Smooth muscle cell (in vitro differentiated cells): ENCODE measurements at regions not wholly inside any gene's neighbourhood (a gene's known extent, or its start where the extent isn't known, plus 50 kb on each side); places are given as distances from the start of the nearest gene placed in this dataset.

Experiments
- DNase-seq: peaks from one replicate; lab custom pipeline; 2025; ENCODE audit not compliant: unreplicated experiment; lab: John Stamatoyannopoulos, UW
- H2AFZ ChIP-seq: fragments of 200-600 bp; sonication (generic); 2 replicates; pipeline ENCODE4 v1.6.0; 2016; ENCODE audit warnings: antibody characterized with exemption, low read depth, mild to moderate bottlenecking
- H3F3A ChIP-seq: fragments of 200-600 bp; sonication (generic); 2 replicates; pipeline ENCODE4 v1.6.0; 2017; ENCODE audit warnings: antibody characterized with exemption, low read depth
- H3K27ac ChIP-seq: fragments of 200-600 bp; sonication (generic); 2 replicates; pipeline ENCODE4 v1.5.1; 2016; ENCODE audit warnings: low read depth, mild to moderate bottlenecking
- H3K27me3 ChIP-seq: fragments of 200-600 bp; sonication (generic); 2 replicates; pipeline ENCODE4 v1.6.1; 2016; ENCODE audit warnings: low read depth, mild to moderate bottlenecking
- H3K36me3 ChIP-seq: fragments of 200-600 bp; sonication (generic); 2 replicates; pipeline ENCODE4 v1.5.1; 2016; ENCODE audit warnings: low read depth
- H3K4me1 ChIP-seq: fragments of 200-600 bp; sonication (generic); 2 replicates; pipeline ENCODE4 v1.5.1; 2016; ENCODE audit warnings: low read depth
- H3K4me2 ChIP-seq: fragments of 200-600 bp; sonication (generic); 2 replicates; pipeline ENCODE4 v1.6.0; 2016; ENCODE audit warnings: mild to moderate bottlenecking
- H3K4me3 ChIP-seq: fragments of 200-600 bp; sonication (generic); 2 replicates; pipeline ENCODE4 v1.5.1; 2016; ENCODE audit warnings: mild to moderate bottlenecking
- H3K79me2 ChIP-seq: fragments of 200-600 bp; sonication (generic); 2 replicates; pipeline ENCODE4 v1.6.0; 2016; ENCODE audit warnings: low read depth, mild to moderate bottlenecking
- H3K9ac ChIP-seq: fragments of 200-600 bp; sonication (generic); 2 replicates; pipeline ENCODE4 v1.6.0; 2016; ENCODE audit warnings: low read depth
- H3K9me3 ChIP-seq: fragments of 200-600 bp; sonication (generic); replicated peaks from 2 replicates; pipeline ENCODE4 v1.5.1; 2016; ENCODE audit warnings: low read depth
- H4K20me1 ChIP-seq: fragments of 200-600 bp; sonication (generic); 2 replicates; pipeline ENCODE4 v1.6.0; 2016; ENCODE audit warnings: low read depth
- CTCF ChIP-seq: fragments of 200-600 bp; sonication (generic); IDR thresholded peaks from 2 replicates; pipeline ENCODE4 v1.5.1; 2017; ENCODE audit warnings: borderline replicate concordance, mild to moderate bottlenecking, antibody characterized with exemption; ENCODE audit not compliant: insufficient read depth, poor library complexity, severe bottlenecking
- whole genome bisulfite sequencing: methylation state at CpG from one replicate; pipeline ENCODE4 v1.1.7; 2016; ENCODE audit warnings: low lambda C conversion rate; 5-methylcytosine and 5-hydroxymethylcytosine counted together

DNA sequence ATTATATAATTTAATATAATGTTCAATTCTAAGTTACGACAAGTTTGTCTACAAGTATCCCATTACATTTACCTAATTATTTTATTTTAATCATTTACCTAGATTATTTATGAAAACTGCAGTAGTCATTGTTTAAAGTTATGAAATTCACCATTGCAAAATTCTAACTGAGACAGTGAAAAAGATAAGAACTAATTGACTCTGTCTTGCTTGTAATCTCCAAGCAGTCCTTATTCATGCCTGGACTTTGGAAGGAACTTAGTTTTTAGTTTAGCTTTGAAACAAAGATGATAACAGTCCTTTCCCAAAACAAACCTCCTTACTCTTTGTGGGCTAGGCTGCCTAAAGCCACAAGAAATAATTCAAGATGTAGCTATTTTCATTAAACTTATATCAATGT, 165.0 kb downstream of the SUCNR1 start:
- H3F3A ChIP-seq, result no peaks in the 10 kb centered on the region
- no peak overlapping the region for H2AFZ ChIP-seq
- WGBS, result 96% methylated on average over 1 of the region's 1 CpG
- H3K4me3 ChIP-seq, result no peak overlapping the region
- DNase-seq, result no peak
- H3K4me2 ChIP-seq, result no peak overlapping the region
- H3K79me2 ChIP-seq, result no peaks in the 10 kb centered on the region
- no peak overlapping the region for H3K9ac ChIP-seq
- H4K20me1 ChIP-seq, result no peaks in the 10 kb centered on the region
- H3K27ac ChIP-seq, result no peak overlapping the region
- H3K9me3 ChIP-seq, result peaks cover 12% of the 10 kb centered on the region
- H3K27me3 ChIP-seq, result no peaks in the 10 kb centered on the region
- TF ChIP-seq CTCF, result no peak
- H3K4me1 ChIP-seq, result no peaks in the 10 kb centered on the region
- H3K36me3 ChIP-seq, result no peaks in the 10 kb centered on the region

GRCh38 chr3:152039887-152040286, 166.4 kb downstream of the SUCNR1 start:
- no peak overlapping the region for H3K9ac ChIP-seq
- TF ChIP-seq CTCF, result no peak
- H3K36me3 ChIP-seq, result no peaks in the 10 kb centered on the region
- H3K4me2 ChIP-seq, result no peak overlapping the region
- no peaks in the 10 kb centered on the region for H3K4me1 ChIP-seq
- H3K4me3 ChIP-seq, result no peak overlapping the region
- no peak overlapping the region for H3K27ac ChIP-seq
- 90% methylated on average over 1 of the region's 1 CpG for WGBS
- peaks cover 12% of the 10 kb centered on the region for H3K9me3 ChIP-seq
- no peak for DNase-seq
- no peak overlapping the region for H2AFZ ChIP-seq
- H4K20me1 ChIP-seq, result no peaks in the 10 kb centered on the region
- H3K79me2 ChIP-seq, result no peaks in the 10 kb centered on the region
- H3F3A ChIP-seq, result no peaks in the 10 kb centered on the region
- H3K27me3 ChIP-seq, result no peaks in the 10 kb centered on the region

GRCh38 chr3:152040319-152040718, 166.9 kb downstream of the SUCNR1 start:
- no peaks in the 10 kb centered on the region for H3F3A ChIP-seq
- TF ChIP-seq CTCF, result no peak
- no peak overlapping the region for H3K4me3 ChIP-seq
- H2AFZ ChIP-seq, result no peak overlapping the region
- H3K36me3 ChIP-seq, result no peaks in the 10 kb centered on the region
- H4K20me1 ChIP-seq, result no peaks in the 10 kb centered on the region
- H3K27ac ChIP-seq, result no peak overlapping the region
- no peak for DNase-seq
- no peak overlapping the region for H3K4me2 ChIP-seq
- 89% methylated on average over 1 of the region's 1 CpG for WGBS
- no peak overlapping the region for H3K9ac ChIP-seq
- H3K79me2 ChIP-seq, result no peaks in the 10 kb centered on the region
- H3K4me1 ChIP-seq, result no peaks in the 10 kb centered on the region
- H3K9me3 ChIP-seq, result peaks cover 12% of the 10 kb centered on the region
- H3K27me3 ChIP-seq, result no peaks in the 10 kb centered on the region

DNA sequence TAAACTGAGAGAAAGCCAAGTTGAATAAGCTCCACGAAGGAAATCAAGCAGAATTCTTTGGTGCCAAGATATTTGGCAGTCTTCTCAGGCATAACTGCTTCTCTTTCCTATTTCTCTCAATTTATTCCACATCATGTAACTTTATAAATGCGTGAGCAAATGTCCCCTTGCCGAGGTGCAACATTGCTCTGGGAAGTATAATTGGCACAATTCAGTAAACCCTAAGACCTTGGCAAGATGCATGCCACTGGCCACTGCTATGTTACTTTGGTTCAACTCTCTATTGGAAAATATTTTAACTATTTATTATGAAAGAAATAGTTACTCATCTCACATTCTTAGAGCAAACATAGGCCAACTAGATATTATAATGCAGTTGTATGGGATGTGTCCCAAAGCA, 170.2 kb downstream of the SUCNR1 start:
- 93% methylated on average over 3 of the region's 3 CpGs for WGBS
- no peaks in the 10 kb centered on the region for H3K27me3 ChIP-seq
- no peak overlapping the region for H3K27ac ChIP-seq
- H3K79me2 ChIP-seq, result no peaks in the 10 kb centered on the region
- H3K36me3 ChIP-seq, result no peaks in the 10 kb centered on the region
- H3K9me3 ChIP-seq, result peaks cover 8% of the 10 kb centered on the region
- H3K9ac ChIP-seq, result no peak overlapping the region
- no peak for DNase-seq
- no peak overlapping the region for H3K4me3 ChIP-seq
- no peaks in the 10 kb centered on the region for H3F3A ChIP-seq
- no peak overlapping the region for H3K4me2 ChIP-seq
- TF ChIP-seq CTCF, result no peak
- H2AFZ ChIP-seq, result no peak overlapping the region
- no peaks in the 10 kb centered on the region for H4K20me1 ChIP-seq
- H3K4me1 ChIP-seq, result no peaks in the 10 kb centered on the region
